ENCODE measurements at regions not wholly inside any gene's neighbourhood (a gene's known extent, or its start where the extent isn't known, plus 50 kb on each side); places are given as distances from the start of the nearest gene placed in this dataset.

GRCh38 chr6:120116343-120116742 lies 766.8 kb upstream of the MAN1A1 start:
- no peaks in the 10 kb centered on the region for H3K36me3 ChIP-seq (replicated peaks in 1 of 2; ENCODE audit: insufficient read depth in 1 of 2, low read depth in 2 of 2)
- ATAC-seq: no peak
- no peak overlapping the region for H3K4me3 ChIP-seq
- H3K27me3 ChIP-seq: no peaks in the 10 kb centered on the region
- no peaks in the 10 kb centered on the region for H3K9me3 ChIP-seq
- no peak for DNase-seq
- intact Hi-C loops (cut with DNase I): no loop called here
- H3K4me1 ChIP-seq: no peaks in the 10 kb centered on the region
- H3K27ac ChIP-seq: no peak overlapping the region
- TF ChIP-seq POLR2A (IDR thresholded peaks at IDR 0.05) (no peak), CTCF (IDR thresholded peaks at IDR 0.05) (no peak)
- 50 to 53% methylated on average over 2 of the region's 2 CpGs for WGBS, 2 donors

- intact Hi-C loops (cut with DNase I): no loop called here
Observed at GRCh38 chr6:120112980-120113379, 763.4 kb upstream of the MAN1A1 start.

DNA sequence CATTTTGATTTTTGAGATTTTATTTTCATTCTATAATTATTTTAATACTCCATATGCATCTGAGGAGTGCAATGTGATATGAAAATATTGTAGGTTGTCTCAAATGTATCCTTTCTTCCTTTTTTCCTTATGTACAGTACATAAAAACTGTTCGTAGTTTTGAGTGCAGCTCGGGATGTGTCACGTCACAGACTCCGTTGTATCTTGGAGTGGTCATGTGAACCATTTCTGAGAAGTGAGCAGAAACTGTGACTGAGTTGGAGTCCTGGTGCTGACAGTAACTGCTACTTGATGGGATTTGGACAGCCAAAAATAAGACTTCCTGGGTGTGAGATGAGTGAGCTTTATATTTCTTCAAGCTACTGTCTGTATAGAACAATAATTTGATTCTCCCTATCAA lies 761.4 kb upstream of the MAN1A1 start:
- H3K4me3 ChIP-seq: no peak overlapping the region
- H3K27me3 ChIP-seq: no peaks in the 10 kb centered on the region
- no peak for TF ChIP-seq POLR2A (IDR thresholded peaks at IDR 0.05)
- TF ChIP-seq CTCF (IDR thresholded peaks at IDR 0.05): no peak
- WGBS, 2 donors: 91 to 94% methylated on average over 4 of the region's 4 CpGs
- intact Hi-C loops (cut with DNase I): no loop called here
- H3K9me3 ChIP-seq: no peaks in the 10 kb centered on the region
- no peaks in the 10 kb centered on the region for H3K4me1 ChIP-seq
- H3K36me3 ChIP-seq (replicated peaks in 1 of 2; ENCODE audit: insufficient read depth in 1 of 2, low read depth in 2 of 2): no peaks in the 10 kb centered on the region
- DNase-seq (no peak), ATAC-seq (no peak)
- no peak overlapping the region for H3K27ac ChIP-seq

More at GRCh38 chr6:120112980-120113379, 763.4 kb upstream of the MAN1A1 start:
- ATAC-seq: no peak
- TF ChIP-seq POLR2A (IDR thresholded peaks at IDR 0.05): no peak
- H3K9me3 ChIP-seq: no peaks in the 10 kb centered on the region
- no peak overlapping the region for H3K4me3 ChIP-seq
- no peaks in the 10 kb centered on the region for H3K4me1 ChIP-seq
- no peaks in the 10 kb centered on the region for H3K27me3 ChIP-seq
- no peak for DNase-seq
- no peak overlapping the region for H3K27ac ChIP-seq
- H3K36me3 ChIP-seq (replicated peaks in 1 of 2; ENCODE audit: insufficient read depth in 1 of 2, low read depth in 2 of 2): no peaks in the 10 kb centered on the region

- no peaks in the 10 kb centered on the region for H3K27me3 ChIP-seq
- intact Hi-C loops (cut with DNase I): no loop called here
- no peak overlapping the region for H3K4me3 ChIP-seq
- no peak overlapping the region for H3K27ac ChIP-seq
- ATAC-seq (no peak), DNase-seq (no peak)
- H3K9me3 ChIP-seq: no peaks in the 10 kb centered on the region
- 84 to 86% methylated on average over 1 of the region's 1 CpG for WGBS, 2 donors
- TF ChIP-seq POLR2A (IDR thresholded peaks at IDR 0.05): no peak
- TF ChIP-seq CTCF (IDR thresholded peaks at IDR 0.05): no peak
- H3K36me3 ChIP-seq (replicated peaks in 1 of 2; ENCODE audit: insufficient read depth in 1 of 2, low read depth in 2 of 2): no peaks in the 10 kb centered on the region
- no peaks in the 10 kb centered on the region for H3K4me1 ChIP-seq
Observed at GRCh38 chr6:120108061-120108795, 758.7 kb upstream of the MAN1A1 start.

DNA sequence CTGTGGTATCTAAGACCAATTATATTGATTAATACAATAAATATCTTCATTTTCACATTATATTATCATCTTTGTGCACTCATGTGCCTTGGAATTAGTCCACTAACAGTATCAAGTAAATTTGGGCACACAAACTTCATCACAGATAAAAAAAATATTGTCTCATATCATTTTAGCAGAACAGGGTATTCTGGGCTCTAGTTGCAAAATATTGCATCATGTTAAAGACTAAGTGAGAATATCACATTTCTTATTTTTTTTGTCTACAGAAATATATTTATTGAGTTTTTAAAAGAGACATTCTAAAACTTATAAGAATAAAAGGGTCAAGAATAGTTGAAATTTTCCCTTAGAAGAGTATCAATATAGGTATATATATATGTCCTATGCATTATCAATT lies 754.1 kb upstream of the MAN1A1 start:
- Histone ChIP-seq H3K9me3 (no peaks in the 10 kb centered on the region), H3K27ac (no peak overlapping the region), H3K4me1 (no peaks in the 10 kb centered on the region), H3K36me3 (replicated peaks in 1 of 2; ENCODE audit: insufficient read depth in 1 of 2, low read depth in 2 of 2) (no peaks in the 10 kb centered on the region), H3K27me3 (no peaks in the 10 kb centered on the region), H3K4me3 (no peak overlapping the region)
- DNase-seq (no peak), ATAC-seq (no peak)
- TF ChIP-seq CTCF (IDR thresholded peaks at IDR 0.05) (no peak), POLR2A (IDR thresholded peaks at IDR 0.05) (no peak)
- intact Hi-C loops (cut with DNase I): no loop called here

All from body of pancreas (tissue), 4 donors.